ENCODE measurements at regions not wholly inside any gene's neighbourhood (a gene's known extent, or its start where the extent isn't known, plus 50 kb on each side); places are given as distances from the start of the nearest gene placed in this dataset.

DNA sequence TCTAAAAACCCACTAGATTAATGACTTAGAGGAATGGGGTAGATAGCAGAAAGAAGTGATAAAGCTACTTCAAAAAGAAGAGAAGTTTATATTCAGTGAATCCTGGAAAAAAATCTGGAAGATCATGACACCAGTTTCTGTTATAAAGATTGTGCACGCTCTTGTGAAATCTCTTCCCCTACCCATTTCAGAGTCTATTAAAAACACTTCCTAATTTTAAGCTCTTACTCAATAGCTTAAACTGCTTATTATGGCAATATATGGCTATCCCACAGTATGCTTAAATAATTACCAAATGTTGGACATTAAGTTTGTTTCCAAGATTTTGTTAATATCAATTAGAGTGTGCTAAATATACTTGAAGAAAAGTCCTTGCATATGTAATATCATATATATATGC, 585.3 kb upstream of the MAN1A1 start:
- in situ Hi-C loops (cut with MboI): no loop called here
- Histone ChIP-seq H2AFZ (ENCODE audit: low read depth, low read length) (no peak overlapping the region), H3K9me1 (ENCODE audit: control insufficient read depth, insufficient read depth, low read length) (no peaks in the 10 kb centered on the region), H3K4me1 (replicated peaks in 1 of 2; ENCODE audit: control insufficient read depth in 2 of 2, insufficient read depth in 2 of 2, low read length in 2 of 2) (no peaks in the 10 kb centered on the region), H3K27ac (ENCODE audit: extremely low read depth, low read depth, low read length) (no peak overlapping the region), H3K9me3 (replicated peaks; ENCODE audit: control insufficient read depth, insufficient read depth, low read depth, low read length) (no peaks in the 10 kb centered on the region), H4K20me1 (replicated peaks; ENCODE audit: control insufficient read depth, insufficient read depth, low read length) (no peaks in the 10 kb centered on the region), H3K79me2 (ENCODE audit: control insufficient read depth, insufficient read depth, low read length) (no peaks in the 10 kb centered on the region), H3K27me3 (ENCODE audit: control insufficient read depth in 2 of 2, insufficient read depth in 2 of 2, low read length in 2 of 2) (no peaks in the 10 kb centered on the region), H3K4me2 (ENCODE audit: insufficient read depth, low read length) (no peak overlapping the region), H3K36me3 (ENCODE audit: control insufficient read depth, insufficient read depth, low read length) (no peaks in the 10 kb centered on the region), H3K4me3 (no peak overlapping the region), H3K9ac (ENCODE audit: insufficient read depth in 1 of 2, low read depth in 2 of 2, low read length in 2 of 2) (no peak overlapping the region)
- 0% methylated on average over 1 of the region's 1 CpG for WGBS (ENCODE audit: insufficient coverage, low coverage, missing lambda C conversion rate)
- ATAC-seq (no peak), DNase-seq (ENCODE audit: extremely low read depth in 1 of 4, low spot score in 3 of 4) (no peak), FAIRE-seq (no peak)
- ChIA-PET POLR2A (interaction anchor here (1.0 kb wide), 1 partner anchor 22 kb away, joined by 3 read pairs; no protein-coding TSS in a partner anchor), CTCF (ENCODE audit: low intra/inter-chr PET ratio) (no interaction called here)
- intact Hi-C loops (cut with micrococcal nuclease): no loop called here
- BruUV-seq (replicated peaks): no TSS peak
- TF ChIP-seq, protein P1, sequence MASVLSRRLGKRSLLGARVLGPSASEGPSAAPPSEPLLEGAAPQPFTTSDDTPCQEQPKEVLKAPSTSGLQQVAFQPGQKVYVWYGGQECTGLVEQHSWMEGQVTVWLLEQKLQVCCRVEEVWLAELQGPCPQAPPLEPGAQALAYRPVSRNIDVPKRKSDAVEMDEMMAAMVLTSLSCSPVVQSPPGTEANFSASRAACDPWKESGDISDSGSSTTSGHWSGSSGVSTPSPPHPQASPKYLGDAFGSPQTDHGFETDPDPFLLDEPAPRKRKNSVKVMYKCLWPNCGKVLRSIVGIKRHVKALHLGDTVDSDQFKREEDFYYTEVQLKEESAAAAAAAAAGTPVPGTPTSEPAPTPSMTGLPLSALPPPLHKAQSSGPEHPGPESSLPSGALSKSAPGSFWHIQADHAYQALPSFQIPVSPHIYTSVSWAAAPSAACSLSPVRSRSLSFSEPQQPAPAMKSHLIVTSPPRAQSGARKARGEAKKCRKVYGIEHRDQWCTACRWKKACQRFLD (CRISPR knock-in tag; IDR thresholded peaks at IDR 0.05): no peak
- TF ChIP-seq, protein P2, sequence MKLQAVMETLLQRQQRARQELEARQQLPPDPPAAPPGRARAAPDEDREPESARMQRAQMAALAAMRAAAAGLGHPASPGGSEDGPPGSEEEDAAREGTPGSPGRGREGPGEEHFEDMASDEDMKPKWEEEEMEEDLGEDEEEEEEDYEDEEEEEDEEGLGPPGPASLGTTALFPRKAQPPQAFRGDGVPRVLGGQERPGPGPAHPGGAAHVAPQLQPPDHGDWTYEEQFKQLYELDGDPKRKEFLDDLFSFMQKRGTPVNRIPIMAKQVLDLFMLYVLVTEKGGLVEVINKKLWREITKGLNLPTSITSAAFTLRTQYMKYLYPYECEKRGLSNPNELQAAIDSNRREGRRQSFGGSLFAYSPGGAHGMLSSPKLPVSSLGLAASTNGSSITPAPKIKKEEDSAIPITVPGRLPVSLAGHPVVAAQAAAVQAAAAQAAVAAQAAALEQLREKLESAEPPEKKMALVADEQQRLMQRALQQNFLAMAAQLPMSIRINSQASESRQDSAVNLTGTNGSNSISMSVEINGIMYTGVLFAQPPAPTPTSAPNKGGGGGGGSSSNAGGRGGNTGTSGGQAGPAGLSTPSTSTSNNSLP (IDR thresholded peaks at IDR 0.05; ENCODE audit: borderline replicate concordance, low read depth, low read length): no peak
- no peak for TF ChIP-seq CBX8 (IDR thresholded peaks at IDR 0.05; ENCODE audit: borderline replicate concordance, extremely low read depth, low read depth, low read length, poor library complexity, severe bottlenecking)
- TF ChIP-seq STAT5A (IDR thresholded peaks at IDR 0.05; ENCODE audit: borderline replicate concordance, low read length): no peak
- TF ChIP-seq, protein P3, sequence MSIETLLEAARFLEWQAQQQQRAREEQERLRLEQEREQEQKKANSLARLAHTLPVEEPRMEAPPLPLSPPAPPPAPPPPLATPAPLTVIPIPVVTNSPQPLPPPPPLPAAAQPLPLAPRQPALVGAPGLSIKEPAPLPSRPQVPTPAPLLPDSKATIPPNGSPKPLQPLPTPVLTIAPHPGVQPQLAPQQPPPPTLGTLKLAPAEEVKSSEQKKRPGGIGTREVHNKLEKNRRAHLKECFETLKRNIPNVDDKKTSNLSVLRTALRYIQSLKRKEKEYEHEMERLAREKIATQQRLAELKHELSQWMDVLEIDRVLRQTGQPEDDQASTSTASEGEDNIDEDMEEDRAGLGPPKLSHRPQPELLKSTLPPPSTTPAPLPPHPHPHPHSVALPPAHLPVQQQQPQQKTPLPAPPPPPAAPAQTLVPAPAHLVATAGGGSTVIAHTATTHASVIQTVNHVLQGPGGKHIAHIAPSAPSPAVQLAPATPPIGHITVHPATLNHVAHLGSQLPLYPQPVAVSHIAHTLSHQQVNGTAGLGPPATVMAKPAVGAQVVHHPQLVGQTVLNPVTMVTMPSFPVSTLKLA (conservative IDR thresholded peaks at IDR 0.05): no peak
- TF ChIP-seq SIN3A (IDR thresholded peaks at IDR 0.05; ENCODE audit: borderline replicate concordance in 2 of 2, control insufficient read depth in 1 of 2, low read depth in 2 of 2, low read length in 2 of 2): no peak
- no peak for TF ChIP-seq ZNF695 (CRISPR knock-in tag; IDR thresholded peaks at IDR 0.05)
- no peak for TF ChIP-seq MEF2A (IDR thresholded peaks at IDR 0.05; ENCODE audit: control insufficient read depth, low read depth, low read length)
- TF ChIP-seq KAT8 (IDR thresholded peaks at IDR 0.05; ENCODE audit: low read depth): no peak
- no peak for TF ChIP-seq CBX2 (IDR thresholded peaks at IDR 0.05; ENCODE audit: insufficient read depth, low read length, poor library complexity, severe bottlenecking)
- TF ChIP-seq, protein P4, sequence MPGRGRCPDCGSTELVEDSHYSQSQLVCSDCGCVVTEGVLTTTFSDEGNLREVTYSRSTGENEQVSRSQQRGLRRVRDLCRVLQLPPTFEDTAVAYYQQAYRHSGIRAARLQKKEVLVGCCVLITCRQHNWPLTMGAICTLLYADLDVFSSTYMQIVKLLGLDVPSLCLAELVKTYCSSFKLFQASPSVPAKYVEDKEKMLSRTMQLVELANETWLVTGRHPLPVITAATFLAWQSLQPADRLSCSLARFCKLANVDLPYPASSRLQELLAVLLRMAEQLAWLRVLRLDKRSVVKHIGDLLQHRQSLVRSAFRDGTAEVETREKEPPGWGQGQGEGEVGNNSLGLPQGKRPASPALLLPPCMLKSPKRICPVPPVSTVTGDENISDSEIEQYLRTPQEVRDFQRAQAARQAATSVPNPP (IDR thresholded peaks at IDR 0.05; ENCODE audit: borderline replicate concordance, insufficient read depth, insufficient read length): no peak
- no peak for TF ChIP-seq HMG20A (CRISPR knock-in tag; conservative IDR thresholded peaks at IDR 0.05)
- TF ChIP-seq BRF1 (IDR thresholded peaks at IDR 0.05; ENCODE audit: borderline replicate concordance, extremely low read depth, insufficient read length): no peak
- no peak for TF ChIP-seq CTBP1 (IDR thresholded peaks at IDR 0.05; ENCODE audit: borderline replicate concordance)
